Panc1 (cell line): ENCODE measurements at regions not wholly inside any gene's neighbourhood (a gene's known extent, or its start where the extent isn't known, plus 50 kb on each side); places are given as distances from the start of the nearest gene placed in this dataset.

ENCODE experiments used
- ATAC-seq: fragments of 200-7000 bp; cut with Tn5 transposase; 2 replicates; pipeline ENCODE4 v1.9.1; 2020; ENCODE audit warnings: mild to moderate bottlenecking, moderate library complexity
- BruUV-seq: library from RNA; stranded (reverse); fragments of 400-500 nt; replicated peaks from 2 replicates; lab custom pipeline; 2021; lab: Mats Ljungman, UMichigan
- CTCF ChIA-PET: fragments of 300-600 bp; sonication (Branson Sonifier 250); formaldehyde crosslinking; loops from one replicate; lab custom pipeline; 2022; ENCODE audit warnings: antibody characterized with exemption; lab: Charles Lee
- POLR2A ChIA-PET: fragments of 300-600 bp; sonication (Branson Sonifier 250); formaldehyde crosslinking; loops from one replicate; lab custom pipeline; 2022; ENCODE audit warnings: antibody characterized with exemption; lab: Charles Lee
- DNase-seq: peaks from one replicate; pipeline ENCODE4 v3.0.0-alpha.2; 2010; ENCODE audit warnings: low read depth, low spot score
- H3K27ac ChIP-seq: 2 replicates; pipeline ENCODE4 v1.5.1; 2011; ENCODE audit warnings: mild to moderate bottlenecking, low read length, inconsistent platforms
- H3K27me3 ChIP-seq: fragments of 200-500 bp; sonication (Bioruptor generic); 2 replicates; pipeline ENCODE4 v1.6.0; 2014; ENCODE audit warnings: low read length, inconsistent platforms; ENCODE audit not compliant: control insufficient read depth, insufficient read depth
- H3K36me3 ChIP-seq: fragments of 200-500 bp; sonication (Bioruptor generic); 2 replicates; pipeline ENCODE4 v1.5.1; 2014; ENCODE audit warnings: inconsistent platforms, mild to moderate bottlenecking, low read length, moderate library complexity; ENCODE audit not compliant: control insufficient read depth, insufficient read depth
- H3K4me1 ChIP-seq: 2 replicates; pipeline ENCODE4 v1.5.1; 2011; ENCODE audit warnings: inconsistent platforms, mild to moderate bottlenecking, low read length, moderate library complexity; ENCODE audit not compliant: control insufficient read depth, insufficient read depth
- H3K4me3 ChIP-seq, 2 experiments: 2 replicates each; pipeline ENCODE4 v1.5.1; 2011 to 2012; ENCODE audit warnings: low read depth in 2 of 2, low read length in 2 of 2, mild to moderate bottlenecking in 2 of 2, inconsistent platforms in 1 of 2, moderate library complexity in 1 of 2
- H3K9me3 ChIP-seq: fragments of 200-500 bp; sonication (Bioruptor generic); 2 replicates; pipeline ENCODE4 v1.5.1; 2014; ENCODE audit warnings: low read depth, mild to moderate bottlenecking, inconsistent platforms, low read length, moderate library complexity; ENCODE audit not compliant: control insufficient read depth, insufficient read depth
- POLR2AphosphoS5 ChIP-seq: IDR thresholded peaks from 2 replicates; pipeline ENCODE4 v1.6.1; 2012; ENCODE audit warnings: mild to moderate bottlenecking, low read depth, low read length, moderate library complexity
- SIN3A ChIP-seq: IDR thresholded peaks from 2 replicates; pipeline ENCODE4 v1.6.1; 2012; ENCODE audit warnings: low read depth, mild to moderate bottlenecking, low read length, moderate library complexity, borderline replicate concordance; ENCODE audit not compliant: insufficient read depth
- TCF7L2 ChIP-seq: IDR thresholded peaks from 2 replicates; pipeline ENCODE4 v1.6.1; 2011; ENCODE audit warnings: mild to moderate bottlenecking, low read depth, low read length, inconsistent platforms
- in situ Hi-C: cut with HindIII; loops from 2 replicates; pipeline ENCODE4 v1.10.0; 2016; ENCODE audit warnings: low sequenced_read_pairs, low pct_unique_long_range_greater_than_20kb
- intact Hi-C: fragments of 100-400 bp; cut with micrococcal nuclease; formaldehyde crosslinking; loops from one replicate; pipeline ENCODE4 v1.10.0; 2022; ENCODE audit not compliant: unreplicated experiment
- TF ChIP-seq, protein P1 (sequence below), 2 experiments: IDR thresholded peaks; 2 replicates each; pipeline ENCODE4 v1.6.1; 2011 to 2012; ENCODE audit warnings: low read depth in 2 of 2, control low read depth in 1 of 2, low read length in 1 of 2, mild to moderate bottlenecking in 1 of 2, moderate library complexity in 1 of 2; ENCODE audit not compliant: insufficient read depth in 1 of 2
- TF ChIP-seq, protein P2 (sequence below): fragments of 450-650 bp; IDR thresholded peaks from 2 replicates; pipeline ENCODE4 v1.5.1; 2017; ENCODE audit warnings: mild to moderate bottlenecking

DNA sequence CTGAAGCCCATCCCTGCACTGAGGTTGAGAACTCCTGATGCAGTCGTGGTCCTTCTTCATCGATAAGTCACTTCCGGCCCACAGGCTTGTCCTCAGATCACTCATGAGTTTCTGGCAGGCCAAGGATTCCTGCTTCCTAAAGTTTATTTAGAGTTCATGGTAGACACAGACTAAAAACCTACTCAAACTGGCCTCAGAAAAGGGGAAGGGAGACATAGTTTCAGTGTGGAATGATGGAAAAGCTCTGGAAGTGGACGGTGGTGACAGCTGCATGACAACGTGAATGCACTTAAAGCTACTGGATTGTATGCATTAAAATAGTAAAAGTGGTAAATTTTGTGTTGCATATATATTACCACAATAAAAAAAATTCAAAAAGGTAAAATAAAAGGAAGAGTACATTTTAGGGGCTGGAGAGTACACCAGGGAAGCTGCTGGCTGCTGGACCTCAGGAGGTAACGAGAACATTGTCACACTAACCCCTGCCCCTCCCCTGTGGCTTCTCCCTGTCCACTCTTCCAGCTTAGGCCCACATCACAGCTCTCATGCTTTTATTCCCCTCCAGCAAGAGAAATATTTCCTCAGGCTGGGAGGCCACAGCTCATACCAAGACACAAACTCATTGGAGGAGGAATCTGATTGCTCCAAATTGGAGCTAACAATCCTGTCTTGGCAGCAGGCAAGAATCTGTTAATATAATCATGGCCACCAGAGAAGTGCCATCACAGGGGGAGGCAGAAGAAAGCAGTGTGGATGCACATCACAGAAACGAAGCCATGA, 741.0 kb downstream of the UQCRFS1 start:
- Histone ChIP-seq H3K4me1 (no peaks in the 10 kb centered on the region), H3K36me3 (no peaks in the 10 kb centered on the region), H3K9me3 (no peaks in the 10 kb centered on the region), H3K4me3 (no peak overlapping the region), H3K27ac (no peak overlapping the region), H3K27me3 (no peaks in the 10 kb centered on the region; the same call in 1 of the 2 replicates)
- POLR2A ChIA-PET, result no interaction called here
- TF ChIP-seq, protein P1, sequence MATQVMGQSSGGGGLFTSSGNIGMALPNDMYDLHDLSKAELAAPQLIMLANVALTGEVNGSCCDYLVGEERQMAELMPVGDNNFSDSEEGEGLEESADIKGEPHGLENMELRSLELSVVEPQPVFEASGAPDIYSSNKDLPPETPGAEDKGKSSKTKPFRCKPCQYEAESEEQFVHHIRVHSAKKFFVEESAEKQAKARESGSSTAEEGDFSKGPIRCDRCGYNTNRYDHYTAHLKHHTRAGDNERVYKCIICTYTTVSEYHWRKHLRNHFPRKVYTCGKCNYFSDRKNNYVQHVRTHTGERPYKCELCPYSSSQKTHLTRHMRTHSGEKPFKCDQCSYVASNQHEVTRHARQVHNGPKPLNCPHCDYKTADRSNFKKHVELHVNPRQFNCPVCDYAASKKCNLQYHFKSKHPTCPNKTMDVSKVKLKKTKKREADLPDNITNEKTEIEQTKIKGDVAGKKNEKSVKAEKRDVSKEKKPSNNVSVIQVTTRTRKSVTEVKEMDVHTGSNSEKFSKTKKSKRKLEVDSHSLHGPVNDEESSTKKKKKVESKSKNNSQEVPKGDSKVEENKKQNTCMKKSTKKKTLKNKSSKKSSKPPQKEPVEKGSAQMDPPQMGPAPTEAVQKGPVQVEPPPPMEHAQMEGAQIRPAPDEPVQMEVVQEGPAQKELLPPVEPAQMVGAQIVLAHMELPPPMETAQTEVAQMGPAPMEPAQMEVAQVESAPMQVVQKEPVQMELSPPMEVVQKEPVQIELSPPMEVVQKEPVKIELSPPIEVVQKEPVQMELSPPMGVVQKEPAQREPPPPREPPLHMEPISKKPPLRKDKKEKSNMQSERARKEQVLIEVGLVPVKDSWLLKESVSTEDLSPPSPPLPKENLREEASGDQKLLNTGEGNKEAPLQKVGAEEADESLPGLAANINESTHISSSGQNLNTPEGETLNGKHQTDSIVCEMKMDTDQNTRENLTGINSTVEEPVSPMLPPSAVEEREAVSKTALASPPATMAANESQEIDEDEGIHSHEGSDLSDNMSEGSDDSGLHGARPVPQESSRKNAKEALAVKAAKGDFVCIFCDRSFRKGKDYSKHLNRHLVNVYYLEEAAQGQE (IDR thresholded peaks at IDR 0.05; ENCODE audit: insufficient read depth in 1 of 2, low read depth in 2 of 2, low read length in 1 of 2), result no peak
- no peak for TF ChIP-seq TCF7L2
- TF ChIP-seq POLR2AphosphoS5, result no peak
- TF ChIP-seq, protein P2, sequence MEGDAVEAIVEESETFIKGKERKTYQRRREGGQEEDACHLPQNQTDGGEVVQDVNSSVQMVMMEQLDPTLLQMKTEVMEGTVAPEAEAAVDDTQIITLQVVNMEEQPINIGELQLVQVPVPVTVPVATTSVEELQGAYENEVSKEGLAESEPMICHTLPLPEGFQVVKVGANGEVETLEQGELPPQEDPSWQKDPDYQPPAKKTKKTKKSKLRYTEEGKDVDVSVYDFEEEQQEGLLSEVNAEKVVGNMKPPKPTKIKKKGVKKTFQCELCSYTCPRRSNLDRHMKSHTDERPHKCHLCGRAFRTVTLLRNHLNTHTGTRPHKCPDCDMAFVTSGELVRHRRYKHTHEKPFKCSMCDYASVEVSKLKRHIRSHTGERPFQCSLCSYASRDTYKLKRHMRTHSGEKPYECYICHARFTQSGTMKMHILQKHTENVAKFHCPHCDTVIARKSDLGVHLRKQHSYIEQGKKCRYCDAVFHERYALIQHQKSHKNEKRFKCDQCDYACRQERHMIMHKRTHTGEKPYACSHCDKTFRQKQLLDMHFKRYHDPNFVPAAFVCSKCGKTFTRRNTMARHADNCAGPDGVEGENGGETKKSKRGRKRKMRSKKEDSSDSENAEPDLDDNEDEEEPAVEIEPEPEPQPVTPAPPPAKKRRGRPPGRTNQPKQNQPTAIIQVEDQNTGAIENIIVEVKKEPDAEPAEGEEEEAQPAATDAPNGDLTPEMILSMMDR, result no peak
- no peak for TF ChIP-seq SIN3A
- no peak for ATAC-seq
- in situ Hi-C loops, result no loop called here
- BruUV-seq, result no TSS peak
- CTCF ChIA-PET, result no interaction called here
- DNase-seq, result no peak
- intact Hi-C loops, result no loop called here

DNA sequence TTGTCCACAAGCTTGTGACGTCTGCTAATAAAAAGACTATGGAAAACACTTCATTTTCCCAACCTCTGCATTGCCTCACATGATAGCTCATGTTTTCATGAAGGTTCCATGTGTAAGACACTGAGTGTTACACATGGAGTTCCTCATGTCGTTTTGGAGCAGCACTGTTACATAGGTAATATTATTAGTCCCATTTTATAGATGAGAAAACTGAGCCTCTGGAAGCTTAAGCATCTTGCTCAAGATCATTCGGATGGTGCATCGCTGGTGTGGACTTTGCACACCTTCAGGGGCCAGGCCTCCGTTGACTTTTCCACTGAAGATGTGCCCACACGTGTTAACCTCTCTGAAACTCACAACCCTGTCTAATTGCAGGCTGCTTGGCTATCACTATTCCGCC, 743.4 kb downstream of the UQCRFS1 start:
- no peak overlapping the region for H3K27ac ChIP-seq
- CTCF ChIA-PET, result interaction anchor here (1.5 kb wide), 1 partner anchor 164 kb away, joined by 6 read pairs; no protein-coding TSS in a partner anchor
- no TSS peak for BruUV-seq
- no peaks in the 10 kb centered on the region for H3K9me3 ChIP-seq
- H3K4me3 ChIP-seq, result no peak overlapping the region
- ATAC-seq (no peak), DNase-seq (no peak)
- in situ Hi-C loops, result no loop called here
- POLR2A ChIA-PET, result no interaction called here
- TF ChIP-seq, protein P1 (IDR thresholded peaks at IDR 0.05; ENCODE audit: insufficient read depth in 1 of 2, low read depth in 2 of 2, low read length in 1 of 2), result no peak
- TF ChIP-seq SIN3A (no peak), POLR2AphosphoS5 (no peak), TCF7L2 (no peak)
- TF ChIP-seq, protein P2, result no peak
- no peaks in the 10 kb centered on the region; the same call in 1 of the 2 replicates for H3K27me3 ChIP-seq
- H3K4me1 ChIP-seq, result no peaks in the 10 kb centered on the region
- no peaks in the 10 kb centered on the region for H3K36me3 ChIP-seq
- intact Hi-C loops, result loop anchor here (5.0 kb wide), 1 partner anchor 408 kb away; no protein-coding TSS in a partner anchor
